ENCODE measurements at regions not wholly inside any gene's neighbourhood (a gene's known extent, or its start where the extent isn't known, plus 50 kb on each side); places are given as distances from the start of the nearest gene placed in this dataset.

- Histone ChIP-seq H3K27ac (no peak overlapping the region), H3K4me3 (no peak overlapping the region), H3K27me3 (peaks cover 20% of the 10 kb centered on the region), H3K36me3 (no peaks in the 10 kb centered on the region), H3K9me3 (no peaks in the 10 kb centered on the region), H3K4me1 (no peaks in the 10 kb centered on the region)
- 62% methylated on average over 6 of the region's 6 CpGs for WGBS
- TF ChIP-seq EP300 (IDR thresholded peaks at IDR 0.05) (no peak), POLR2AphosphoS5 (IDR thresholded peaks at IDR 0.05) (no peak), POLR2A (IDR thresholded peaks at IDR 0.05) (no peak), CTCF (IDR thresholded peaks at IDR 0.05) (no peak)
- no peak for DNase-seq (ENCODE audit: low spot score in 2 of 2)
These were observed 114.6 kb upstream of the TEX51 start for GRCh38 chr2:126784045-126784444.

- Histone ChIP-seq H3K27ac (no peak overlapping the region), H3K27me3 (peaks cover 20% of the 10 kb centered on the region), H3K4me3 (no peak overlapping the region), H3K9me3 (no peaks in the 10 kb centered on the region), H3K4me1 (no peaks in the 10 kb centered on the region), H3K36me3 (no peaks in the 10 kb centered on the region)
- no peak for DNase-seq (ENCODE audit: low spot score in 2 of 2)
- TF ChIP-seq POLR2AphosphoS5 (IDR thresholded peaks at IDR 0.05) (no peak), EP300 (IDR thresholded peaks at IDR 0.05) (no peak), POLR2A (IDR thresholded peaks at IDR 0.05) (no peak), CTCF (IDR thresholded peaks at IDR 0.05) (no peak)
- 53% methylated on average over 2 of the region's 2 CpGs for WGBS
These were observed 114.1 kb upstream of the TEX51 start for GRCh38 chr2:126784621-126785020.

GRCh38 chr2:126785236-126785635 lies 113.5 kb upstream of the TEX51 start:
- no peaks in the 10 kb centered on the region for H3K9me3 ChIP-seq
- WGBS = 84% methylated on average over 3 of the region's 3 CpGs
- H3K4me3 ChIP-seq = no peak overlapping the region
- no peaks in the 10 kb centered on the region for H3K36me3 ChIP-seq
- TF ChIP-seq EP300 (IDR thresholded peaks at IDR 0.05) = no peak
- no peak for TF ChIP-seq CTCF (IDR thresholded peaks at IDR 0.05)
- no peak for TF ChIP-seq POLR2A (IDR thresholded peaks at IDR 0.05)
- no peak for TF ChIP-seq POLR2AphosphoS5 (IDR thresholded peaks at IDR 0.05)
- no peak overlapping the region for H3K27ac ChIP-seq
- H3K4me1 ChIP-seq = no peaks in the 10 kb centered on the region
- no peak for DNase-seq (ENCODE audit: low spot score in 2 of 2)
- peaks cover 17% of the 10 kb centered on the region for H3K27me3 ChIP-seq

GRCh38 chr2:126785862-126786261 lies 112.8 kb upstream of the TEX51 start:
- Histone ChIP-seq H3K4me1 (no peaks in the 10 kb centered on the region), H3K4me3 (no peak overlapping the region), H3K9me3 (no peaks in the 10 kb centered on the region), H3K36me3 (no peaks in the 10 kb centered on the region), H3K27ac (no peak overlapping the region), H3K27me3 (peaks cover 15% of the 10 kb centered on the region)
- TF ChIP-seq POLR2AphosphoS5 (IDR thresholded peaks at IDR 0.05) (no peak), EP300 (IDR thresholded peaks at IDR 0.05) (no peak)
- no peak for DNase-seq (ENCODE audit: low spot score in 2 of 2)
- 90% methylated on average over 2 of the region's 2 CpGs for WGBS

GRCh38 chr2:126786765-126787164 lies 111.9 kb upstream of the TEX51 start:
- Histone ChIP-seq H3K27ac (no peak overlapping the region), H3K36me3 (no peaks in the 10 kb centered on the region), H3K27me3 (peaks cover 13% of the 10 kb centered on the region), H3K9me3 (no peaks in the 10 kb centered on the region), H3K4me3 (no peak overlapping the region), H3K4me1 (no peaks in the 10 kb centered on the region)
- 100% methylated on average over 4 of the region's 4 CpGs for WGBS
- TF ChIP-seq EP300 (IDR thresholded peaks at IDR 0.05) (no peak), CTCF (IDR thresholded peaks at IDR 0.05) (no peak), POLR2AphosphoS5 (IDR thresholded peaks at IDR 0.05) (no peak), POLR2A (IDR thresholded peaks at IDR 0.05) (no peak)
- peak in 1 of 2 donors; percentile 3 for DNase-seq (ENCODE audit: low spot score in 2 of 2)

- Histone ChIP-seq H3K27ac (no peak overlapping the region), H3K36me3 (no peaks in the 10 kb centered on the region), H3K4me3 (no peak overlapping the region), H3K4me1 (no peaks in the 10 kb centered on the region), H3K27me3 (peaks cover 15% of the 10 kb centered on the region), H3K9me3 (no peaks in the 10 kb centered on the region)
- no peak for TF ChIP-seq POLR2A (IDR thresholded peaks at IDR 0.05)
- no peak for TF ChIP-seq POLR2AphosphoS5 (IDR thresholded peaks at IDR 0.05)
- TF ChIP-seq EP300 (IDR thresholded peaks at IDR 0.05) = no peak
- no peak for TF ChIP-seq CTCF (IDR thresholded peaks at IDR 0.05)
- DNase-seq (ENCODE audit: low spot score in 2 of 2) = peak; percentile 20 to 58
- WGBS = 82% methylated on average over 4 of the region's 4 CpGs
These were observed 111.4 kb upstream of the TEX51 start for GRCh38 chr2:126787289-126787688.

All from suprapubic skin (tissue), 4 donors.